OCI-LY3 (cell line): ENCODE measurements at regions not wholly inside any gene's neighbourhood (a gene's known extent, or its start where the extent isn't known, plus 50 kb on each side); places are given as distances from the start of the nearest gene placed in this dataset.

Experiments used
- EZH2phosphoT487 ChIP-seq: fragments of 200-600 bp; shearing (Covaris generic); IDR thresholded peaks from 2 replicates; pipeline ENCODE4 v1.6.1; 2018; ENCODE audit warnings: antibody characterized with exemption, mixed run types, low read depth
- TF ChIP-seq, protein P1 (sequence below): fragments of 200-600, 300-600 bp; sonication (generic); IDR thresholded peaks from 2 replicates; pipeline ENCODE4 v1.5.1; 2014; ENCODE audit warnings: antibody characterized with exemption, low read length, low read depth

GRCh38 chr2:16071865-16072637, 131.7 kb downstream of the MYCN start:
- no peak for TF ChIP-seq EZH2phosphoT487
- TF ChIP-seq, protein P1, sequence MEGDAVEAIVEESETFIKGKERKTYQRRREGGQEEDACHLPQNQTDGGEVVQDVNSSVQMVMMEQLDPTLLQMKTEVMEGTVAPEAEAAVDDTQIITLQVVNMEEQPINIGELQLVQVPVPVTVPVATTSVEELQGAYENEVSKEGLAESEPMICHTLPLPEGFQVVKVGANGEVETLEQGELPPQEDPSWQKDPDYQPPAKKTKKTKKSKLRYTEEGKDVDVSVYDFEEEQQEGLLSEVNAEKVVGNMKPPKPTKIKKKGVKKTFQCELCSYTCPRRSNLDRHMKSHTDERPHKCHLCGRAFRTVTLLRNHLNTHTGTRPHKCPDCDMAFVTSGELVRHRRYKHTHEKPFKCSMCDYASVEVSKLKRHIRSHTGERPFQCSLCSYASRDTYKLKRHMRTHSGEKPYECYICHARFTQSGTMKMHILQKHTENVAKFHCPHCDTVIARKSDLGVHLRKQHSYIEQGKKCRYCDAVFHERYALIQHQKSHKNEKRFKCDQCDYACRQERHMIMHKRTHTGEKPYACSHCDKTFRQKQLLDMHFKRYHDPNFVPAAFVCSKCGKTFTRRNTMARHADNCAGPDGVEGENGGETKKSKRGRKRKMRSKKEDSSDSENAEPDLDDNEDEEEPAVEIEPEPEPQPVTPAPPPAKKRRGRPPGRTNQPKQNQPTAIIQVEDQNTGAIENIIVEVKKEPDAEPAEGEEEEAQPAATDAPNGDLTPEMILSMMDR = no peak
